ENCODE measurements at regions not wholly inside any gene's neighbourhood (a gene's known extent, or its start where the extent isn't known, plus 50 kb on each side); places are given as distances from the start of the nearest gene placed in this dataset.

DNA sequence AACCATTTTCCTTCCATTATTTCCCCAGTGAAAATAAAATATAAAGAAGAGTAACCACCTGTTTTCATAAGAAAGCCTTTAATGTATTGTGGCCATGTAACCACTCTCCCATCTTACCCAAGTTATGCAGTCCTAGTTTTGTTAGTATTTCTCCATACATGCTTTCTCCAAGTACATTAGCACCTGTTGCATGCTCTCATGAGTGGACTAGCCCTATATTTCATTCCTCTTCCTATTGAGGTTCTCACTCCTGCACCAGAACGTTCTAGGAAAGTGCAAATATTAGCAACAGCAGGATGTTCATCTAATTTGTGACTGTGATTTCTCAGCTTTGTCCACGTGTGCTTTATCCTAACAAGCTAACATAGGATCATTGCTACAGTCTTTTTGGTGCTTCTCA lies 155.1 kb upstream of the NPVF start:
- WGBS, 2 donors: 64 to 77% methylated on average over 2 of the region's 2 CpGs
- H3K27ac ChIP-seq: no peak overlapping the region
- H3K27me3 ChIP-seq: no peaks in the 10 kb centered on the region
- intact Hi-C loops (cut with DNase I): loop anchor here (10.0 kb wide), 1 partner anchor 181 kb away; no protein-coding TSS in a partner anchor
- H3K9me3 ChIP-seq: no peaks in the 10 kb centered on the region
- H3K36me3 ChIP-seq (replicated peaks in 1 of 2; ENCODE audit: insufficient read depth in 1 of 2, low read depth in 2 of 2): no peaks in the 10 kb centered on the region
- DNase-seq: no peak
- no peak for ATAC-seq
- TF ChIP-seq POLR2A (IDR thresholded peaks at IDR 0.05): no peak
- TF ChIP-seq, protein P1, sequence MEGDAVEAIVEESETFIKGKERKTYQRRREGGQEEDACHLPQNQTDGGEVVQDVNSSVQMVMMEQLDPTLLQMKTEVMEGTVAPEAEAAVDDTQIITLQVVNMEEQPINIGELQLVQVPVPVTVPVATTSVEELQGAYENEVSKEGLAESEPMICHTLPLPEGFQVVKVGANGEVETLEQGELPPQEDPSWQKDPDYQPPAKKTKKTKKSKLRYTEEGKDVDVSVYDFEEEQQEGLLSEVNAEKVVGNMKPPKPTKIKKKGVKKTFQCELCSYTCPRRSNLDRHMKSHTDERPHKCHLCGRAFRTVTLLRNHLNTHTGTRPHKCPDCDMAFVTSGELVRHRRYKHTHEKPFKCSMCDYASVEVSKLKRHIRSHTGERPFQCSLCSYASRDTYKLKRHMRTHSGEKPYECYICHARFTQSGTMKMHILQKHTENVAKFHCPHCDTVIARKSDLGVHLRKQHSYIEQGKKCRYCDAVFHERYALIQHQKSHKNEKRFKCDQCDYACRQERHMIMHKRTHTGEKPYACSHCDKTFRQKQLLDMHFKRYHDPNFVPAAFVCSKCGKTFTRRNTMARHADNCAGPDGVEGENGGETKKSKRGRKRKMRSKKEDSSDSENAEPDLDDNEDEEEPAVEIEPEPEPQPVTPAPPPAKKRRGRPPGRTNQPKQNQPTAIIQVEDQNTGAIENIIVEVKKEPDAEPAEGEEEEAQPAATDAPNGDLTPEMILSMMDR (IDR thresholded peaks at IDR 0.05): no peak
- no peak overlapping the region for H3K4me3 ChIP-seq
- peaks cover 60% of the 10 kb centered on the region for H3K4me1 ChIP-seq

DNA sequence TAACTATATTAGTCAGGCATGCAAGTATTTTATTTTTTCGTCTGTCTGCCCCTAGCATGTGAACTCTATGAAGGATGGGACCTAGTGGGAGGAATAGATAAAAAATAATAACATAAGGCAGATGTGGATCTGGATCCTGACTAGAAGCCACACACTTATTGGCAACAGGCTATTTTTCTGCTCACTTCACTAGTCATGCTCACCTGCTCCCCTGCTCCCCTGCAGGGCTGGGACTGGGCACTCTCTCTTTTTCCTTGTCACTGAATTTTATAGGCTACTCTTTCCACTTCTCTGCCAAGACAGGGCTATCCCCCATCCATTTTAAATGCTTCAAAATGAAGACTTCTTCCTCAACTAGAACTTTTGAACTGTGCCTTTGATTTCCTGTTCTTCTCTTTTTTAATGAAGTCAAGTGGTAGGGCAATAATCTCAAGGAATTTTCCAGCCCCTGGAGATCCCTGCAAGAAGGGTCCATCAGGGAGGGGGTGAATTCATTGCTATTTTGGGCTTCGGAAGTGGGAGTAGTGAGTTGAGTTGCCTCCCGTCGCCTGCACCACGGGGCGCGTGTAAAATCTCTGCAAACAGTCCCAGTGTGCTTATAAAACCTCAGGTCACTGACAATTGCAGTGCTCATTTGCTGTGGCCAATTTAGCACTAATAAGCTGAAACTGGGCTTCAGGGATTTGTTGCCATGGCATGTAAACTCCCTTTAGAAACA lies 156.7 kb upstream of the NPVF start:
- Histone ChIP-seq H3K27me3 (no peaks in the 10 kb centered on the region), H3K4me1 (peaks cover 69% of the 10 kb centered on the region), H3K4me3 (no peak overlapping the region), H3K27ac (peak overlapping the region in 3 of 4 donors; percentile 51 to 66 (median 52)), H3K36me3 (replicated peaks in 1 of 2; ENCODE audit: insufficient read depth in 1 of 2, low read depth in 2 of 2) (no peaks in the 10 kb centered on the region), H3K9me3 (no peaks in the 10 kb centered on the region)
- no peak for ATAC-seq
- no peak for DNase-seq
- no peak for TF ChIP-seq POLR2A (IDR thresholded peaks at IDR 0.05)
- TF ChIP-seq, protein P1 (IDR thresholded peaks at IDR 0.05): no peak
- WGBS, 2 donors: 79 to 92% methylated on average over 3 to 7 of the region's 7 CpGs
- intact Hi-C loops (cut with DNase I): loop anchor here (5.0 to 10.0 kb wide), 2 partner anchors 123 to 180 kb away; no protein-coding TSS in a partner anchor

DNA sequence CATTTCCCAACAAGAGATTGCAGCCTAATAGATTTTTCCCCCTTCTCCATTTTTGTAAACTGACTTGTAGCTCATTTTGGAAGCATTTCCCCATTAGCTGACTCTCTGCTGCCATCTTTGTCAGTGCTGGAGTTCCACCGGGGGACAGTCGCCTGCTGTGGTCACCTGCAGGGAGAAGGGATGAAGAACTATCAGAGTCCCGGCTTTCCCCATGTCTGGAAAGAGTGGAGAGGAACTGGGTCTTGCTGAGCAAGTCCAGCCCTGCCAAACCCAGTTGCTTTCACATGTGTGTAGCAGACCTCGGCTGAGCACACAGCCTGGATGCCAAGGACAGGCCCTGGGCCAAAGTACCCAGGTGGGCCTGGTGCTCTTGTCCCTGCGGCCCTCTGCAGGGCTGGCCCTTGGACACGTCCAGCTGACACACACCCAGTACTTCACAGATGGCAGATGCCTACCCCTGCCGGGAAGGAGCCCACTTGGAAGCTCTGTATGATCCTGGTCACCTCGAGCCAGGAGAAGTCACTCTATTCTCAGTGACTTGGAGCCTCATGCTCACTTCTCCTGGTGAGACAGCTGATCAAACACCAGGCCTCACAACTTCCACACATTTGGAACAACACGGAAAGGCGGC lies 157.3 kb upstream of the NPVF start:
- Histone ChIP-seq H3K4me1 (peaks cover 69% of the 10 kb centered on the region), H3K36me3 (replicated peaks in 1 of 2; ENCODE audit: insufficient read depth in 1 of 2, low read depth in 2 of 2) (no peaks in the 10 kb centered on the region), H3K27ac (peak overlapping the region; percentile 39 to 66 (median 52)), H3K9me3 (no peaks in the 10 kb centered on the region), H3K4me3 (no peak overlapping the region), H3K27me3 (no peaks in the 10 kb centered on the region)
- peak; percentile 57 to 85 (median 77) for DNase-seq
- TF ChIP-seq, protein P1 (IDR thresholded peaks at IDR 0.05): no peak
- no peak for TF ChIP-seq POLR2A (IDR thresholded peaks at IDR 0.05)
- peak; percentile 73 for ATAC-seq
- WGBS, 2 donors: 56 to 64% methylated on average over 7 to 10 of the region's 10 CpGs
- intact Hi-C loops (cut with DNase I): loop anchor here (5.0 to 10.0 kb wide), 2 partner anchors 123 to 179 kb away; no protein-coding TSS in a partner anchor

DNA sequence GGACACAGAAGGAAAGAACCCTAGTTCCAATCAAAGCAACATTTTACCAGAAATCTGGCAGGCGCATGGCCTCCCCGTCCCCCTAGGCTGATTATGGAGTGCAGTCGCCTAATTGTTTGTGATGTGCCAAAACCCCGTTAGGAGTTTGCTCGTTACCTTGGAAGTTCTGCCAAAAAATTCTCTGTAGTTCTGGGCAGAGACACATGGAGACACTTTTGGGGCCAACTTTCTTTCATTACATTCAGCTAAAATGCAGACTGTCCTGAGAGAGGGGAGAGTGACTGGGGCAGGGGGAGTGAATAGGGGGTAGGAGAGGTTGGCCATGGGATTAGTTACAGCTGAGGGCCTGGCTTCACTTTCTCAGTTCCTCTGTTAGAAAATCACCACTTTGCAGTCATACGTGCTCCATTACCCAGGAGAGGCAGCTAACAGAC lies 158.0 kb upstream of the NPVF start:
- DNase-seq (peak in 3 of 4 donors; percentile 6 to 43 (median 36)), ATAC-seq (peak; percentile 60)
- intact Hi-C loops (cut with DNase I): loop anchor here (5.0 to 10.0 kb wide), 2 partner anchors 124 to 178 kb away; no protein-coding TSS in a partner anchor
- no peak overlapping the region for H3K4me3 ChIP-seq
- no peaks in the 10 kb centered on the region for H3K36me3 ChIP-seq (replicated peaks in 1 of 2; ENCODE audit: insufficient read depth in 1 of 2, low read depth in 2 of 2)
- no peaks in the 10 kb centered on the region for H3K27me3 ChIP-seq
- 19 to 39% methylated on average over 6 of the region's 6 CpGs for WGBS, 2 donors
- TF ChIP-seq, protein P1 (IDR thresholded peaks at IDR 0.05): no peak
- no peak for TF ChIP-seq POLR2A (IDR thresholded peaks at IDR 0.05)
- peaks cover 69% of the 10 kb centered on the region for H3K4me1 ChIP-seq
- H3K9me3 ChIP-seq: no peaks in the 10 kb centered on the region
- H3K27ac ChIP-seq: peak overlapping the region; percentile 39 to 66 (median 52)
